H1 (cell line): ENCODE measurements at regions not wholly inside any gene's neighbourhood (a gene's known extent, or its start where the extent isn't known, plus 50 kb on each side); places are given as distances from the start of the nearest gene placed in this dataset.

Source experiments
- CTCF ChIA-PET: fragments of 300-600 bp; sonication (Branson Sonifier 250); formaldehyde crosslinking; loops from one replicate; lab custom pipeline; 2021; ENCODE audit not compliant: partially characterized antibody; lab: Charles Lee
- POLR2A ChIA-PET: fragments of 300-600 bp; sonication (Branson Sonifier 250); formaldehyde crosslinking; loops from one replicate; lab custom pipeline; 2021; ENCODE audit warnings: inconsistent platforms; ENCODE audit not compliant: partially characterized antibody; lab: Charles Lee
- DNase-seq, 2 experiments: peaks; one replicate each; pipeline versions ENCODE4 v3.0.0 to v3.0.0-alpha.2; 2010 to 2022; ENCODE audit warnings: low spot score in 2 of 2, low read depth in 1 of 2, mixed read lengths in 1 of 2
- FAIRE-seq: peaks from 2 replicates; lab custom pipeline; 2011; peaks lifted over from hg19 to GRCh38; lab: Jason Lieb, UNC
- H2AFZ ChIP-seq: 2 replicates; pipeline ENCODE4 v1.8.1; 2012; ENCODE audit warnings: low read length, inconsistent platforms
- H2AK5ac ChIP-seq: 2 replicates; pipeline ENCODE4 v1.6.1; 2013; ENCODE audit warnings: low read depth, low read length
- H2BK120ac ChIP-seq: replicated peaks from 2 replicates; pipeline ENCODE3; 2013; ENCODE audit warnings: low read depth, low read length, inconsistent platforms
- H2BK12ac ChIP-seq: 2 replicates; pipeline ENCODE4 v1.6.1; 2013; ENCODE audit warnings: low read depth, low read length
- H2BK15ac ChIP-seq: 2 replicates; pipeline ENCODE4 v1.6.1; 2013; ENCODE audit warnings: low read length
- H2BK20ac ChIP-seq: 2 replicates; pipeline ENCODE4 v1.6.1; 2013; ENCODE audit warnings: low read length
- H2BK5ac ChIP-seq: 2 replicates; pipeline ENCODE4 v1.6.1; 2013; ENCODE audit warnings: low read depth, low read length
- H3K14ac ChIP-seq: 2 replicates; pipeline ENCODE4 v1.6.1; 2013; ENCODE audit warnings: inconsistent platforms; ENCODE audit not compliant: insufficient read length
- H3K18ac ChIP-seq: 2 replicates; pipeline ENCODE4 v1.6.1; 2013; ENCODE audit warnings: low read length; ENCODE audit errors: extremely low read depth
- H3K23ac ChIP-seq: 2 replicates; pipeline ENCODE4 v1.6.1; 2013; ENCODE audit warnings: inconsistent platforms; ENCODE audit not compliant: insufficient read length
- H3K23me2 ChIP-seq: 2 replicates; pipeline ENCODE4 v1.6.1; 2013; ENCODE audit warnings: low read depth, low read length
- H3K27ac ChIP-seq: 2 replicates; pipeline ENCODE4 v1.6.1; 2011; ENCODE audit warnings: low read depth, low read length, inconsistent platforms
- H3K27me3 ChIP-seq, 4 experiments: replicated peaks in 1 of 4; 1 replicate in 1 of 4; 2 replicates in 3 of 4; pipeline versions ENCODE4 v1.6.1 to v1.8.1; 2011 to 2013; ENCODE audit warnings: low read length in 3 of 4, mild to moderate bottlenecking in 3 of 4, inconsistent platforms in 2 of 4, mixed read lengths in 2 of 4, moderate library complexity in 1 of 4; ENCODE audit not compliant: control insufficient read depth in 3 of 4, insufficient read depth in 3 of 4; ENCODE audit errors: extremely low read depth in 1 of 4
- H3K36me3 ChIP-seq, 4 experiments: 2 replicates each; pipeline versions ENCODE4 v1.6.1 to v1.8.1; 2011 to 2013; ENCODE audit warnings: mild to moderate bottlenecking in 4 of 4, low read length in 3 of 4, moderate library complexity in 2 of 4, control low read depth in 1 of 4, inconsistent platforms in 1 of 4; ENCODE audit not compliant: insufficient read depth in 4 of 4, control insufficient read depth in 2 of 4
- H3K4ac ChIP-seq: replicated peaks from 2 replicates; pipeline ENCODE3; 2013; ENCODE audit warnings: low read length, low read depth, mixed read lengths, inconsistent platforms; ENCODE audit not compliant: insufficient read length
- H3K4me1 ChIP-seq, 4 experiments: replicated peaks in 1 of 4; 1 replicate in 1 of 4; 2 replicates in 3 of 4; pipeline versions ENCODE4 v1.6.1 to v1.8.1; 2011 to 2013; ENCODE audit warnings: low read length in 3 of 4, inconsistent platforms in 2 of 4, mixed read lengths in 1 of 4; ENCODE audit not compliant: insufficient read depth in 4 of 4, control insufficient read depth in 3 of 4
- H3K4me2 ChIP-seq, 2 experiments: 2 replicates each; pipeline versions ENCODE4 v1.6.1 to v1.8.1; 2011 to 2013; ENCODE audit warnings: low read depth in 2 of 2, low read length in 2 of 2, control low read depth in 1 of 2, inconsistent platforms in 1 of 2, mild to moderate bottlenecking in 1 of 2; ENCODE audit not compliant: insufficient read depth in 1 of 2
- H3K4me3 ChIP-seq, 4 experiments: fragments of 200-600, 300-600 bp in 1 of 4; sonication (generic), shearing (Covaris generic), sonication (Bioruptor Twin) in 1 of 4; 2 replicates each; pipeline versions ENCODE4 v1.5.1 to v1.8.1; 2011 to 2016; ENCODE audit warnings: low read length in 4 of 4, low read depth in 3 of 4, control low read depth in 2 of 4, inconsistent platforms in 2 of 4, mild to moderate bottlenecking in 2 of 4, mixed read lengths in 1 of 4, moderate library complexity in 1 of 4; ENCODE audit not compliant: insufficient read depth in 2 of 4; ENCODE audit errors: extremely low read depth in 1 of 4
- H3K56ac ChIP-seq: replicated peaks from 2 replicates; pipeline ENCODE3; 2013; ENCODE audit warnings: low read depth, mild to moderate bottlenecking, mixed read lengths, low read length, inconsistent platforms; ENCODE audit not compliant: insufficient read length
- H3K79me1 ChIP-seq: 2 replicates; pipeline ENCODE4 v1.6.1; 2013; ENCODE audit warnings: low read depth, low read length, control low read depth
- H3K79me2 ChIP-seq, 2 experiments: 2 replicates each; pipeline versions ENCODE4 v1.6.1 to v1.8.1; 2012 to 2013; ENCODE audit warnings: low read length in 2 of 2, mild to moderate bottlenecking in 2 of 2, inconsistent platforms in 1 of 2; ENCODE audit not compliant: insufficient read depth in 2 of 2, control insufficient read depth in 1 of 2
- H3K9ac ChIP-seq, 4 experiments: replicated peaks in 1 of 4; 1 replicate in 1 of 4; 2 replicates in 3 of 4; pipeline versions ENCODE4 v1.6.1 to v1.8.1; 2011 to 2013; ENCODE audit warnings: low read depth in 3 of 4, low read length in 3 of 4, control low read depth in 2 of 4, mild to moderate bottlenecking in 2 of 4, moderate library complexity in 2 of 4, inconsistent platforms in 1 of 4; ENCODE audit errors: extremely low read depth in 1 of 4
- H3K9me3 ChIP-seq, 2 experiments: 2 replicates each; pipeline versions ENCODE4 v1.6.1 to v1.8.1; 2012 to 2013; ENCODE audit warnings: mild to moderate bottlenecking in 2 of 2, moderate library complexity in 2 of 2, control low read depth in 1 of 2, inconsistent platforms in 1 of 2, low read depth in 1 of 2, low read length in 1 of 2, mixed read lengths in 1 of 2; ENCODE audit not compliant: insufficient read depth in 2 of 2
- H4K20me1 ChIP-seq, 2 experiments: replicated peaks in 1 of 2; 2 replicates each; pipeline versions ENCODE3 to v1.8.1; 2011 to 2013; ENCODE audit warnings: inconsistent platforms in 2 of 2, low read length in 2 of 2, mild to moderate bottlenecking in 1 of 2; ENCODE audit not compliant: insufficient read depth in 2 of 2, control insufficient read depth in 1 of 2
- H4K5ac ChIP-seq: 2 replicates; pipeline ENCODE4 v1.6.1; 2013; ENCODE audit warnings: low read length, low read depth, mixed read lengths, inconsistent platforms; ENCODE audit not compliant: insufficient read length
- H4K8ac ChIP-seq: 2 replicates; pipeline ENCODE4 v1.8.0; 2013; ENCODE audit warnings: mild to moderate bottlenecking, moderate library complexity, low read length, inconsistent platforms; ENCODE audit not compliant: insufficient read depth; ENCODE audit errors: extremely low read depth
- H4K91ac ChIP-seq: replicated peaks from 2 replicates; pipeline ENCODE3; 2013; ENCODE audit warnings: low read length, mixed read lengths, inconsistent platforms; ENCODE audit not compliant: insufficient read length
- BACH1 ChIP-seq: IDR thresholded peaks from 2 replicates; pipeline ENCODE4 v1.6.1; 2012; ENCODE audit warnings: low read length, improper control_type of control experiment
- CBX5 ChIP-seq: fragments of 300-800, 300-1000 bp; sonication (generic); IDR thresholded peaks from 2 replicates; pipeline ENCODE4 v1.7.1; 2016; ENCODE audit warnings: antibody characterized with exemption, low read length, low read depth
- JUN ChIP-seq: IDR thresholded peaks from 2 replicates; pipeline ENCODE4 v1.6.1; 2011; ENCODE audit warnings: low read depth, mild to moderate bottlenecking, improper control_type of control experiment, low read length
- POLR2A ChIP-seq, 2 experiments: IDR thresholded peaks; 1 replicate in 1 of 2; 2 replicates in 1 of 2; pipeline ENCODE4 v1.6.1; 2011; ENCODE audit warnings: low read depth in 2 of 2, low read length in 2 of 2, mild to moderate bottlenecking in 2 of 2; ENCODE audit errors: control extremely low read depth in 1 of 2
- SIN3A ChIP-seq, 2 experiments: IDR thresholded peaks in 1 of 2; conservative IDR thresholded peaks in 1 of 2; 2 replicates each; pipeline ENCODE4 v1.6.1; 2011 to 2012; ENCODE audit warnings: low read length in 2 of 2, improper control_type of control experiment in 1 of 2, low read depth in 1 of 2, mild to moderate bottlenecking in 1 of 2
- SIX5 ChIP-seq: IDR thresholded peaks from 2 replicates; pipeline ENCODE4 v1.6.1; 2011; ENCODE audit warnings: mild to moderate bottlenecking, low read depth, low read length
- TBP ChIP-seq: IDR thresholded peaks from 2 replicates; pipeline ENCODE4 v1.6.1; 2011; ENCODE audit warnings: low read depth, low read length, improper control_type of control experiment
- TCF12 ChIP-seq: IDR thresholded peaks from 2 replicates; pipeline ENCODE4 v1.6.1; 2011; ENCODE audit warnings: low read depth, mild to moderate bottlenecking, low read length
- WGBS, 2 experiments: shearing (Covaris generic) in 1 of 2; methylation state at CpG; one replicate each; pipeline versions ENCODE4 v1.1.6 to v1.1.7; 2013 to 2015; ENCODE audit warnings: low lambda C conversion rate in 2 of 2, mixed read lengths in 2 of 2, inconsistent platforms in 1 of 2, low coverage in 1 of 2, missing lambda C conversion rate in 1 of 2; ENCODE audit not compliant: insufficient replicate concordance in 2 of 2, insufficient coverage in 1 of 2, insufficient read length in 1 of 2; ENCODE audit errors: extremely low coverage in 1 of 2, missing lambda C conversion rate in 1 of 2; 5-methylcytosine and 5-hydroxymethylcytosine counted together
- TF ChIP-seq, protein P1 (sequence below): IDR thresholded peaks from 2 replicates; pipeline ENCODE4 v1.6.1; 2012; ENCODE audit warnings: low read length, inconsistent platforms

DNA sequence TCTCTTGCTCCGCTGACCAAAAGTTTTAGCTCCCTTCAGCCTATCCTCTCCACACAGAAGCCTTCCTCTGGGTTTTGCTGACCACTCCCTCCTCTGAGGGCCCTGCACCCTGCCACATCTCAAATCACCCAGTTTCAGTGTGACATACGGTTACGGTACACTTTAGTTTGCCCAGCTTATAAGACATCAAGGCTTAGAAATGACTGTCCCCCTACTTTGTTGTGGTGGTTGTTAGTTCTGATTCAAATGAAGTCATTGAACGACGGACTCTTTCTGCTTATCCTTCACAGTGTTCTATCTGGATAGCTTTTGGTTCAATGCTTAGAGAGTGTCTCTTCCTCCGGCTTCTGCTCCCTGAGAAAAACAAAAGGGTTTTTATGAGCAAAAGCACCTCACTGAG is 68.0 kb upstream of the NDUFB4 start:
- no peak overlapping the region for H2BK5ac ChIP-seq
- no peak overlapping the region for H2BK15ac ChIP-seq
- H4K91ac ChIP-seq, result no peak overlapping the region
- H4K5ac ChIP-seq, result no peak overlapping the region
- no peaks in the 10 kb centered on the region for H3K23me2 ChIP-seq
- H3K4ac ChIP-seq, result no peak overlapping the region
- H3K36me3 ChIP-seq, result no peaks in the 10 kb centered on the region
- TF ChIP-seq BACH1 (no peak), TBP (no peak), SIN3A (conservative IDR thresholded peaks at IDR 0.05 in 1 of 2, IDR thresholded peaks at IDR 0.05 in 1 of 2; ENCODE audit: low read depth in 1 of 2, low read length in 2 of 2) (no peak), CBX5 (no peak), JUN (no peak), POLR2A (IDR thresholded peaks at IDR 0.05; ENCODE audit: control extremely low read depth in 1 of 2, low read depth in 2 of 2, low read length in 2 of 2) (no peak), TCF12 (no peak), SIX5 (no peak)
- TF ChIP-seq, protein P1, sequence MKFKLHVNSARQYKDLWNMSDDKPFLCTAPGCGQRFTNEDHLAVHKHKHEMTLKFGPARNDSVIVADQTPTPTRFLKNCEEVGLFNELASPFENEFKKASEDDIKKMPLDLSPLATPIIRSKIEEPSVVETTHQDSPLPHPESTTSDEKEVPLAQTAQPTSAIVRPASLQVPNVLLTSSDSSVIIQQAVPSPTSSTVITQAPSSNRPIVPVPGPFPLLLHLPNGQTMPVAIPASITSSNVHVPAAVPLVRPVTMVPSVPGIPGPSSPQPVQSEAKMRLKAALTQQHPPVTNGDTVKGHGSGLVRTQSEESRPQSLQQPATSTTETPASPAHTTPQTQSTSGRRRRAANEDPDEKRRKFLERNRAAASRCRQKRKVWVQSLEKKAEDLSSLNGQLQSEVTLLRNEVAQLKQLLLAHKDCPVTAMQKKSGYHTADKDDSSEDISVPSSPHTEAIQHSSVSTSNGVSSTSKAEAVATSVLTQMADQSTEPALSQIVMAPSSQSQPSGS, result no peak
- no peak overlapping the region for H3K4me3 ChIP-seq
- peak overlapping the region; percentile 73; the same call in 1 of the 2 replicates for H2AFZ ChIP-seq
- no peak overlapping the region for H3K14ac ChIP-seq
- H3K23ac ChIP-seq, result no peak overlapping the region
- no peaks in the 10 kb centered on the region for H3K9me3 ChIP-seq
- no peak overlapping the region for H2BK20ac ChIP-seq
- ChIA-PET CTCF (interaction anchor here (0.6 to 1.6 kb wide), 6 partner anchors 9 to 126 kb away, joined by 3 read pairs; no protein-coding TSS in a partner anchor), POLR2A (no interaction called here)
- H4K20me1 ChIP-seq, result no peaks in the 10 kb centered on the region
- no peaks in the 10 kb centered on the region for H3K79me2 ChIP-seq
- H2AK5ac ChIP-seq, result no peak overlapping the region
- H4K8ac ChIP-seq, result no peak overlapping the region
- H3K4me2 ChIP-seq, result no peak overlapping the region
- H3K9ac ChIP-seq, result no peak overlapping the region
- no peak overlapping the region for H2BK12ac ChIP-seq
- 93% methylated on average over 6 of the region's 6 CpGs; no CpG with 5 or more reads in 1 of the 2 experiments for WGBS, 2 experiments
- no peaks in the 10 kb centered on the region for H3K4me1 ChIP-seq
- no peak overlapping the region for H2BK120ac ChIP-seq
- no peaks in the 10 kb centered on the region for H3K79me1 ChIP-seq
- no peak overlapping the region for H3K27ac ChIP-seq
- FAIRE-seq, result peak; percentile 13
- no peak overlapping the region for H3K56ac ChIP-seq
- no peak overlapping the region for H3K18ac ChIP-seq
- peak in 1 of 2 experiments; percentile 34 for DNase-seq
- H3K27me3 ChIP-seq, result no peaks in the 10 kb centered on the region
